Tibial nerve (tissue), 3 donors: ENCODE measurements at regions not wholly inside any gene's neighbourhood (a gene's known extent, or its start where the extent isn't known, plus 50 kb on each side); places are given as distances from the start of the nearest gene placed in this dataset.

Experiments
- CTCF ChIP-seq, 5 experiments: fragments of 200-600 bp in 3 of 5; fragments of 450-650 bp in 2 of 5; sonication (generic) in 3 of 5; IDR thresholded peaks; one replicate each; pipeline ENCODE4 v1.5.1; 2016 to 2019; ENCODE audit warnings: antibody characterized with exemption in 5 of 5, mild to moderate bottlenecking in 3 of 5, moderate library complexity in 2 of 5
- POLR2A ChIP-seq, 2 donors: fragments of 450-650 bp; IDR thresholded peaks; one replicate each; pipeline ENCODE4 v1.6.1; 2017; ENCODE audit warnings: antibody characterized with exemption in 2 of 2, mild to moderate bottlenecking in 2 of 2, moderate library complexity in 2 of 2

- no peak for TF ChIP-seq CTCF (IDR thresholded peaks at IDR 0.05)
- TF ChIP-seq POLR2A (IDR thresholded peaks at IDR 0.05): no peak
These were observed 386.6 kb upstream of the DAB2 start for GRCh38 chr5:39811381-39811780.
